ENCODE measurements at regions not wholly inside any gene's neighbourhood (a gene's known extent, or its start where the extent isn't known, plus 50 kb on each side); places are given as distances from the start of the nearest gene placed in this dataset.

DNA sequence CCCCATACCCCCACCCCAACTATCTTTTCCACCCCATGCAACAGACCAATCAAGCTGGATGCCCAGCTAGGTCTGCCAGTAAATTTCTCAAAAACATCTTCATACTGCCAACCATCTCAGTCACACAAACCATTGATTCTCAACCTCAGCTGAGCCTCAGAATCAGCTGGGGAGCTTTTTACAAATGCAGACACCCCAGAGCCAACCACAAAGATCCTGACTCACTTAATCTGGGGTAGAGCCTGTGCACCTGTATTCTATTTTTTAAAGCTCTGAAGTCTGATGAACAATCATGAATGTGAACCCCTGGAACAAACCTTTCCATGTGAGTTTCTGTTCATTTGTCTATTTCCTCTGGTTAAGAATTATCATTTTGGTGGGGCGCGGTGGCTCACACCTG lies 66.0 kb downstream of the ZNF281 start:
- no peaks in the 10 kb centered on the region for H3K9me2 ChIP-seq (ENCODE audit: insufficient read depth, low read length)
- no TSS peak for BruUV-seq (replicated peaks)
- POLR2A ChIA-PET = interaction anchor here (0.6 to 1.4 kb wide), 5 partner anchors 11 to 265 kb away, joined by 3 to 4 read pairs (median 3); no protein-coding TSS in a partner anchor
- H4K20me1 ChIP-seq (ENCODE audit: insufficient read depth, low read length) = no peaks in the 10 kb centered on the region
- H3K4me3 ChIP-seq (ENCODE audit: low read depth, low read length, poor library complexity, severe bottlenecking) = no peak overlapping the region
- H2AFZ ChIP-seq (ENCODE audit: low read length) = no peak overlapping the region
- peaks cover 7% of the 10 kb centered on the region for H3K4me1 ChIP-seq (ENCODE audit: insufficient read depth, low read length, poor library complexity, severe bottlenecking)
- DNase-seq (ENCODE audit: low spot score) = no peak
- H3K36me3 ChIP-seq (ENCODE audit: insufficient read depth, low read length) = no peaks in the 10 kb centered on the region
- intact Hi-C loops (cut with micrococcal nuclease; ENCODE audit: unreplicated experiment) = no loop called here
- TF ChIP-seq, protein P1, sequence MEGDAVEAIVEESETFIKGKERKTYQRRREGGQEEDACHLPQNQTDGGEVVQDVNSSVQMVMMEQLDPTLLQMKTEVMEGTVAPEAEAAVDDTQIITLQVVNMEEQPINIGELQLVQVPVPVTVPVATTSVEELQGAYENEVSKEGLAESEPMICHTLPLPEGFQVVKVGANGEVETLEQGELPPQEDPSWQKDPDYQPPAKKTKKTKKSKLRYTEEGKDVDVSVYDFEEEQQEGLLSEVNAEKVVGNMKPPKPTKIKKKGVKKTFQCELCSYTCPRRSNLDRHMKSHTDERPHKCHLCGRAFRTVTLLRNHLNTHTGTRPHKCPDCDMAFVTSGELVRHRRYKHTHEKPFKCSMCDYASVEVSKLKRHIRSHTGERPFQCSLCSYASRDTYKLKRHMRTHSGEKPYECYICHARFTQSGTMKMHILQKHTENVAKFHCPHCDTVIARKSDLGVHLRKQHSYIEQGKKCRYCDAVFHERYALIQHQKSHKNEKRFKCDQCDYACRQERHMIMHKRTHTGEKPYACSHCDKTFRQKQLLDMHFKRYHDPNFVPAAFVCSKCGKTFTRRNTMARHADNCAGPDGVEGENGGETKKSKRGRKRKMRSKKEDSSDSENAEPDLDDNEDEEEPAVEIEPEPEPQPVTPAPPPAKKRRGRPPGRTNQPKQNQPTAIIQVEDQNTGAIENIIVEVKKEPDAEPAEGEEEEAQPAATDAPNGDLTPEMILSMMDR (conservative IDR thresholded peaks at IDR 0.05; ENCODE audit: low read length) = no peak
- no peak for TF ChIP-seq EZH2phosphoT487 (IDR thresholded peaks at IDR 0.05; ENCODE audit: borderline replicate concordance, low read depth, low read length)
- no peaks in the 10 kb centered on the region for H3K9me3 ChIP-seq (ENCODE audit: low read length)
- no peak overlapping the region for H3K4me2 ChIP-seq (ENCODE audit: low read length)
- CTCF ChIA-PET (ENCODE audit: unreplicated experiment) = no interaction called here
- no peak overlapping the region for H3K27ac ChIP-seq (ENCODE audit: low read depth, low read length, poor library complexity, severe bottlenecking)
- H3K79me2 ChIP-seq (ENCODE audit: insufficient read depth, low read depth, low read length) = no peaks in the 10 kb centered on the region

DNA sequence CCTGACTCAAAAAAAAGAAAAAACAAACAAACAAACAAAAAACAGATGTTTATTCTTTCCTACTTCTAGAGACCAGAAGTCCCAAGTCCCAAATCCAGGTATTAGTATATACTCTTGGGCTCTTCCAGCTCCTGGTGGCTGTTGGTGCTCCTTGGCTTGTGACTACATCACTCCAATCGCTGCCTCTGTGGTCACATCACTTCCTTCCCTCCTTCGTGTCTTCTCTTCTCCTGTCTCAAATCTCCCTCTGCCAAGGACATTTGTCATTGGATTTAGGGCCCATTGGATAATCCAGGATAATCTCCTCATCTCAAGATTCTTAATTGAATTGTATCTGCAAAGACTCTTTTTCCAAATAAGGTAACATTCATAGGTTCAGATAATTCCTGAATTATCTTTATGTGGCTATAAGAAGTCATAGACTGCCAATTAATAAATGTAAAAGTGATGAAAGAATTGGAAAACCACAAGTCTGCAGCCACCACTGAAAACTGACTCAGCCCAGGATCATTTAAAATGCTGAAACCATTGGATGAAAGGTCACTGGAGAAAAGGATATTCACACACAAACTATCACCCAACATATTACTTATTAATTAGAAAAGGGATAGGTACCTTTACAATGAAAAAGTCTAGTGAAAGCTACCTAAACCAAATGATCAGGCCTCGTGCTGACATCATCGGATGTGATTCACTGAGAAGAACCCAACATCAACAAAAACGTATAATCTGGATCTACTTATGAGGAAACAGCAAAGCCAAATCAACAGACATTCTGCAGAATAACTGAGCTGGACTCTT lies 67.1 kb downstream of the ZNF281 start:
- Histone ChIP-seq H2AFZ (ENCODE audit: low read length) (no peak overlapping the region), H3K9me3 (ENCODE audit: low read length) (no peaks in the 10 kb centered on the region), H3K4me1 (ENCODE audit: insufficient read depth, low read length, poor library complexity, severe bottlenecking) (peaks cover 18% of the 10 kb centered on the region), H3K9me2 (ENCODE audit: insufficient read depth, low read length) (no peaks in the 10 kb centered on the region), H3K4me2 (ENCODE audit: low read length) (no peak overlapping the region), H3K79me2 (ENCODE audit: insufficient read depth, low read depth, low read length) (no peaks in the 10 kb centered on the region), H3K4me3 (ENCODE audit: low read depth, low read length, poor library complexity, severe bottlenecking) (no peak overlapping the region), H4K20me1 (ENCODE audit: insufficient read depth, low read length) (no peaks in the 10 kb centered on the region), H3K27ac (ENCODE audit: low read depth, low read length, poor library complexity, severe bottlenecking) (no peak overlapping the region), H3K36me3 (ENCODE audit: insufficient read depth, low read length) (no peaks in the 10 kb centered on the region)
- DNase-seq (ENCODE audit: low spot score) = no peak
- ChIA-PET CTCF (ENCODE audit: unreplicated experiment) (no interaction called here), POLR2A (interaction anchor here (0.8 to 1.3 kb wide), 2 partner anchors 25 to 40 kb away, joined by 3 read pairs; no protein-coding TSS in a partner anchor)
- TF ChIP-seq EZH2phosphoT487 (IDR thresholded peaks at IDR 0.05; ENCODE audit: borderline replicate concordance, low read depth, low read length) = no peak
- TF ChIP-seq, protein P1 (conservative IDR thresholded peaks at IDR 0.05; ENCODE audit: low read length) = no peak
- no TSS peak for BruUV-seq (replicated peaks)
- intact Hi-C loops (cut with micrococcal nuclease; ENCODE audit: unreplicated experiment) = no loop called here

DNA sequence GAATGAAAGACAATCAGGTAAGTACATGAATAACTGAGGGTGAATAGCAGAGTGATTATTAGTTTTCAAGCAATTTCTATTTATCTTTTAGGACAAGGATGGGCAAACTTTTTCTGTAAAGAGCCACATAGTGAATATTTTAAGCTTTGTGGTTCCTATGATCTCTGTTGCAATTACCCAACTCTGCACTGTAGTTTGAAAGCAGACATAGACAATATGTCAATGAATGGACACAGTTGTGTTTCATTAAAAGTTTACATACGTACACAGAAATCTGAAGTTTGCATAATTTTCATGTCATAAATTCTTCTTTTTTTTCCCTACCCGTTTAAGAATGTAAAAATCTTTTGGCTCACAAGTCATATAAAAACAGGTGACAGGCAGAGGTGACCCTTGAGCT lies 71.4 kb downstream of the ZNF281 start:
- no peaks in the 10 kb centered on the region for H3K9me3 ChIP-seq (ENCODE audit: low read length)
- POLR2A ChIA-PET = interaction anchor here (0.6 to 2.6 kb wide), 17 partner anchors 8 to 677 kb away, joined by 3 to 16 read pairs (median 7); no protein-coding TSS in a partner anchor
- peak overlapping the region; percentile 59 for H3K4me2 ChIP-seq (ENCODE audit: low read length)
- intact Hi-C loops (cut with micrococcal nuclease; ENCODE audit: unreplicated experiment) = loop anchor here (5.0 kb wide), 1 partner anchor 69 kb away; no protein-coding TSS in a partner anchor
- H3K79me2 ChIP-seq (ENCODE audit: insufficient read depth, low read depth, low read length) = no peaks in the 10 kb centered on the region
- H3K4me3 ChIP-seq (ENCODE audit: low read depth, low read length, poor library complexity, severe bottlenecking) = peak overlapping the region; percentile 27
- H3K9me2 ChIP-seq (ENCODE audit: insufficient read depth, low read length) = no peaks in the 10 kb centered on the region
- CTCF ChIA-PET (ENCODE audit: unreplicated experiment) = interaction anchor here (0.6 to 1.0 kb wide), 2 partner anchors 27 to 36 kb away, joined by 4 read pairs; no protein-coding TSS in a partner anchor
- peaks cover 36% of the 10 kb centered on the region for H3K4me1 ChIP-seq (ENCODE audit: insufficient read depth, low read length, poor library complexity, severe bottlenecking)
- no TSS peak for BruUV-seq (replicated peaks)
- peak overlapping the region; percentile 58 for H3K27ac ChIP-seq (ENCODE audit: low read depth, low read length, poor library complexity, severe bottlenecking)
- no peak for TF ChIP-seq EZH2phosphoT487 (IDR thresholded peaks at IDR 0.05; ENCODE audit: borderline replicate concordance, low read depth, low read length)
- TF ChIP-seq, protein P1 (conservative IDR thresholded peaks at IDR 0.05; ENCODE audit: low read length) = no peak
- peak overlapping the region; percentile 76; the same call in 1 of the 2 replicates for H2AFZ ChIP-seq (ENCODE audit: low read length)
- no peak for DNase-seq (ENCODE audit: low spot score)
- H3K36me3 ChIP-seq (ENCODE audit: insufficient read depth, low read length) = no peaks in the 10 kb centered on the region
- H4K20me1 ChIP-seq (ENCODE audit: insufficient read depth, low read length) = no peaks in the 10 kb centered on the region
